ENCODE measurements at regions not wholly inside any gene's neighbourhood (a gene's known extent, or its start where the extent isn't known, plus 50 kb on each side); places are given as distances from the start of the nearest gene placed in this dataset.

GRCh38 chr12:4014858-4015224 lies 141.6 kb upstream of the PARP11 start:
- TF ChIP-seq USF1 (IDR thresholded peaks at IDR 0.05; ENCODE audit: borderline replicate concordance, low read depth) (no peak), GABPA (IDR thresholded peaks at IDR 0.05; ENCODE audit: low read depth) (no peak), CTCF (IDR thresholded peaks at IDR 0.05) (no peak), RAD21 (IDR thresholded peaks at IDR 0.05; ENCODE audit: low read length) (no peak), SMC3 (IDR thresholded peaks at IDR 0.05; ENCODE audit: low read depth, low read length) (no peak), JUND (IDR thresholded peaks at IDR 0.05) (no peak), RXRA (IDR thresholded peaks at IDR 0.05; ENCODE audit: borderline replicate concordance, low read depth) (no peak), TCF12 (IDR thresholded peaks at IDR 0.05) (no peak), MAX (IDR thresholded peaks at IDR 0.05; ENCODE audit: low read depth) (no peak), SIN3A (IDR thresholded peaks at IDR 0.05; ENCODE audit: borderline replicate concordance, low read depth, low read length) (no peak)
